HG02884 (cell line): ENCODE measurements at regions not wholly inside any gene's neighbourhood (a gene's known extent, or its start where the extent isn't known, plus 50 kb on each side); places are given as distances from the start of the nearest gene placed in this dataset.
"Not testable (repeated sequence)": the region's sequence is repeated elsewhere in the genome, so short reads cannot be mapped to it uniquely, and the experiment has no call there.

ENCODE experiments used
- ATAC-seq: cut with Tn5 transposase; IDR thresholded peaks from one replicate; pipeline ENCODE4 v1.9.1; 2021; ENCODE audit warnings: mild to moderate bottlenecking, moderate library complexity; ENCODE audit not compliant: unreplicated experiment

- no peak for ATAC-seq
Measured at GRCh38 chr4:78660559-78660958, 109.0 kb downstream of the ANXA3 start.

GRCh38 chr4:78661086-78661690 is 109.6 kb downstream of the ANXA3 start:
- ATAC-seq: no peak

- ATAC-seq: peak; percentile 80
Measured at GRCh38 chr4:78661921-78662521, 110.5 kb downstream of the ANXA3 start.

GRCh38 chr4:78662658-78663057 is 111.1 kb downstream of the ANXA3 start:
- ATAC-seq: no peak

- ATAC-seq: not testable (repeated sequence)
Measured at GRCh38 chr4:78664296-78664695, 111.9 kb upstream of the BMP2K start.

GRCh38 chr4:78665216-78665770 is 110.9 kb upstream of the BMP2K start:
- no peak for ATAC-seq

GRCh38 chr4:78666830-78667258 is 109.3 kb upstream of the BMP2K start:
- no peak for ATAC-seq

GRCh38 chr4:78667325-78667724 is 108.8 kb upstream of the BMP2K start:
- peak; percentile 16 for ATAC-seq

GRCh38 chr4:78667764-78668163 is 108.4 kb upstream of the BMP2K start:
- ATAC-seq: peak; percentile 97

GRCh38 chr4:78669453-78669852 is 106.7 kb upstream of the BMP2K start:
- ATAC-seq: no peak

- no peak for ATAC-seq
Measured at GRCh38 chr4:78671903-78672815, 104.0 kb upstream of the BMP2K start.

GRCh38 chr4:78673337-78673736 is 102.8 kb upstream of the BMP2K start:
- ATAC-seq: no peak

GRCh38 chr4:78675325-78675724 is 100.8 kb upstream of the BMP2K start:
- no peak for ATAC-seq

- ATAC-seq: no peak
Measured at GRCh38 chr4:78682070-78682469, 94.1 kb upstream of the BMP2K start.

GRCh38 chr4:78683352-78683751 is 92.8 kb upstream of the BMP2K start:
- ATAC-seq: no peak

GRCh38 chr4:78684325-78685079 is 91.6 kb upstream of the BMP2K start:
- no peak for ATAC-seq

GRCh38 chr4:78687818-78688217 is 88.3 kb upstream of the BMP2K start:
- ATAC-seq: no peak

- ATAC-seq: no peak
Measured at GRCh38 chr4:78688366-78688765, 87.8 kb upstream of the BMP2K start.

- ATAC-seq: no peak
Measured at GRCh38 chr4:78689261-78689660, 86.9 kb upstream of the BMP2K start.

GRCh38 chr4:78689700-78690323 is 86.3 kb upstream of the BMP2K start:
- no peak for ATAC-seq
